IMR-90 (cell line): ENCODE measurements at regions not wholly inside any gene's neighbourhood (a gene's known extent, or its start where the extent isn't known, plus 50 kb on each side); places are given as distances from the start of the nearest gene placed in this dataset.

ENCODE experiments used
- ATAC-seq: fragments of 200-7000 bp; cut with Tn5 transposase; 2 replicates; pipeline ENCODE4 v1.9.1; 2020; ENCODE audit warnings: low read depth, mild to moderate bottlenecking, moderate library complexity
- BruUV-seq: library from RNA; stranded (reverse); fragments of 400-500 nt; replicated peaks from 2 replicates; lab custom pipeline; 2021; lab: Mats Ljungman, UMichigan
- CTCF ChIA-PET: fragments of 300-600 bp; formaldehyde crosslinking; extraction: SDS; loops from one replicate; lab custom pipeline; 2021; ENCODE audit warnings: antibody characterized with exemption; lab: Yijun Ruan, JAX
- POLR2A ChIA-PET: fragments of 300-600 bp; sonication (Branson Sonifier 250); formaldehyde crosslinking; loops from one replicate; lab custom pipeline; 2022; ENCODE audit warnings: antibody characterized with exemption; ENCODE audit not compliant: unreplicated experiment; lab: Charles Lee
- DNase-seq: peaks from one replicate; pipeline ENCODE4 v3.0.0; 2013
- H2AFZ ChIP-seq: replicated peaks from 2 replicates; pipeline ENCODE3; 2013; ENCODE audit warnings: low read length, mild to moderate bottlenecking; ENCODE audit not compliant: poor library complexity
- H2AK5ac ChIP-seq: 2 replicates; pipeline ENCODE4 v1.6.1; 2013; ENCODE audit warnings: low read depth, low read length, inconsistent platforms
- H2AK9ac ChIP-seq: replicated peaks from 2 replicates; pipeline ENCODE3; 2013; ENCODE audit warnings: mild to moderate bottlenecking, low read depth, low read length, moderate library complexity; ENCODE audit not compliant: poor library complexity
- H2BK120ac ChIP-seq: 2 replicates; pipeline ENCODE4 v1.6.1; 2013; ENCODE audit warnings: low read depth, low read length, inconsistent platforms
- H2BK15ac ChIP-seq: 3 replicates; pipeline ENCODE4 v1.6.1; 2013; ENCODE audit warnings: low read depth, low read length, inconsistent platforms
- H2BK20ac ChIP-seq: 2 replicates; pipeline ENCODE4 v1.6.1; 2013; ENCODE audit warnings: low read depth, mild to moderate bottlenecking, inconsistent platforms, low read length, moderate library complexity
- H2BK5ac ChIP-seq: 2 replicates; pipeline ENCODE4 v1.6.1; 2013; ENCODE audit warnings: mild to moderate bottlenecking, low read depth, low read length, inconsistent platforms; ENCODE audit not compliant: poor library complexity, severe bottlenecking
- H3K14ac ChIP-seq: replicated peaks from 2 replicates; pipeline ENCODE4 v1.6.1; 2013; ENCODE audit warnings: low read depth, low read length, inconsistent platforms
- H3K18ac ChIP-seq: 2 replicates; pipeline ENCODE4 v1.6.1; 2013; ENCODE audit warnings: low read depth, low read length, control low read depth
- H3K23ac ChIP-seq: 2 replicates; pipeline ENCODE4 v1.6.1; 2013; ENCODE audit warnings: low read depth, low read length, inconsistent platforms
- H3K27ac ChIP-seq: 2 replicates; pipeline ENCODE4 v1.5.1; 2013; ENCODE audit warnings: mild to moderate bottlenecking, control low read depth, low read length; ENCODE audit not compliant: insufficient read depth
- H3K27me3 ChIP-seq: 2 replicates; pipeline ENCODE4 v1.6.1; 2013; ENCODE audit warnings: low read length; ENCODE audit not compliant: control insufficient read depth, insufficient read depth
- H3K36me3 ChIP-seq: 2 replicates; pipeline ENCODE4 v1.6.1; 2013; ENCODE audit warnings: low read length, mixed read lengths; ENCODE audit not compliant: control insufficient read depth, insufficient read depth
- H3K4ac ChIP-seq: 2 replicates; pipeline ENCODE4 v1.6.1; 2013; ENCODE audit warnings: low read depth, low read length, inconsistent platforms
- H3K4me1 ChIP-seq: 2 replicates; pipeline ENCODE4 v1.6.1; 2013; ENCODE audit warnings: low read length, mixed read lengths; ENCODE audit not compliant: control insufficient read depth, insufficient read depth
- H3K4me2 ChIP-seq: 2 replicates; pipeline ENCODE4 v1.6.1; 2013; ENCODE audit warnings: low read depth, mild to moderate bottlenecking, control low read depth, low read length, moderate library complexity
- H3K4me3 ChIP-seq: 2 replicates; pipeline ENCODE4 v1.5.1; 2013; ENCODE audit warnings: low read depth, mild to moderate bottlenecking, control low read depth, low read length, moderate library complexity; ENCODE audit not compliant: insufficient read depth
- H3K56ac ChIP-seq: 2 replicates; pipeline ENCODE4 v1.6.1; 2013; ENCODE audit warnings: low read length, inconsistent platforms; ENCODE audit not compliant: insufficient read depth; ENCODE audit errors: extremely low read depth
- H3K79me1 ChIP-seq, 2 experiments: 2 replicates each; pipeline ENCODE4 v1.6.1; 2013; ENCODE audit warnings: low read length in 2 of 2, inconsistent platforms in 1 of 2, low read depth in 1 of 2
- H3K9ac ChIP-seq: 2 replicates; pipeline ENCODE4 v1.6.1; 2013; ENCODE audit warnings: low read depth, low read length, control low read depth
- H3K9me1 ChIP-seq: 2 replicates; pipeline ENCODE4 v1.6.1; 2013; ENCODE audit warnings: low read length, inconsistent platforms; ENCODE audit not compliant: insufficient read depth
- H3K9me3 ChIP-seq: 2 replicates; pipeline ENCODE4 v1.6.1; 2013; ENCODE audit warnings: low read length; ENCODE audit not compliant: control insufficient read depth, insufficient read depth
- H4K20me1 ChIP-seq: 2 replicates; pipeline ENCODE4 v1.6.1; 2013; ENCODE audit warnings: low read length, inconsistent platforms; ENCODE audit not compliant: insufficient read depth
- H4K5ac ChIP-seq: 2 replicates; pipeline ENCODE4 v1.6.1; 2013; ENCODE audit warnings: mild to moderate bottlenecking, low read depth, low read length, control low read depth
- H4K8ac ChIP-seq, 2 experiments: 2 replicates each; pipeline ENCODE4 v1.6.1; 2013; ENCODE audit warnings: low read depth in 2 of 2, low read length in 2 of 2, control low read depth in 1 of 2, inconsistent platforms in 1 of 2
- H4K91ac ChIP-seq: 2 replicates; pipeline ENCODE4 v1.6.1; 2013; ENCODE audit warnings: low read depth, low read length, inconsistent platforms; ENCODE audit not compliant: insufficient read depth
- CEBPB ChIP-seq: IDR thresholded peaks from 2 replicates; pipeline ENCODE4 v1.6.1; 2012; ENCODE audit warnings: low read depth, low read length, improper control_type of control experiment
- MXI1 ChIP-seq: IDR thresholded peaks from 2 replicates; pipeline ENCODE4 v1.6.1; 2012; ENCODE audit warnings: low read depth, mild to moderate bottlenecking, low read length, moderate library complexity, borderline replicate concordance
- RAD21 ChIP-seq: IDR thresholded peaks from 2 replicates; pipeline ENCODE4 v1.6.1; 2012; ENCODE audit warnings: low read length, improper control_type of control experiment
- RFX5 ChIP-seq: IDR thresholded peaks from 2 replicates; pipeline ENCODE4 v1.8.0; 2012; ENCODE audit warnings: low read depth, mild to moderate bottlenecking, low read length, moderate library complexity
- WGBS, 2 experiments: methylation state at CpG; one replicate each; pipeline versions ENCODE4 v1.1.5 to v1.1.7; 2013; ENCODE audit warnings: missing lambda C conversion rate in 2 of 2; ENCODE audit not compliant: insufficient read length in 1 of 2; ENCODE audit errors: extremely low coverage in 2 of 2; 5-methylcytosine and 5-hydroxymethylcytosine counted together
- dilution Hi-C: fragments of 300-500 bp; cut with HindIII; formaldehyde crosslinking; loops from one replicate; pipeline ENCODE4 v1.14.3; 2018; ENCODE audit warnings: low sequenced_read_pairs; ENCODE audit not compliant: unreplicated experiment
- in situ Hi-C: fragments of 300-500 bp; cut with MboI; formaldehyde crosslinking; loops from 3 replicates; pipeline ENCODE4 v1.14.3; 2019; ENCODE audit warnings: low sequenced_read_pairs, inconsistent platforms, mixed read lengths
- intact Hi-C: fragments of 100-400 bp; cut with micrococcal nuclease; formaldehyde crosslinking; loops from 2 replicates; pipeline ENCODE4 v1.10.0; 2022
- TF ChIP-seq, protein P1 (sequence below): conservative IDR thresholded peaks from 2 replicates; pipeline ENCODE4 v1.5.1; 2012; ENCODE audit warnings: mild to moderate bottlenecking, low read depth, low read length, improper control_type of control experiment

DNA sequence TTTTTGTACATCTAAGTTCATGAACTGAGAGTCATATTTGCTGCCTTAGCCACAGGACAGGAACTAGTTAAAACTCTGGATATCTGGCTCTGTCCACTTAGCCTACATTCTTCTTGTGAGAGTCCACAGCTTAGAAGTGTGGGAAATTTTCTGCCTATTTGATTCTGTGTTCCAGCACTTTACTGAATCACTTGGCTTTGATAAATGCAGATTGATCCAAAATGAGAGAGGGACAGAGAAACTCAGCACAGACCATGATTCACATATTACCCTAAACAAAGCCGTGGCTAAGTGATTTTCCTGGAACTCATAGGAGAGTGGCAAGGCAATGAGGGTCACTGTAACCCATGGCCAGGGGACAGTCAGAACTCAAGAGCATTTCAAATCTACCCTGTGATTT lies 87.5 kb upstream of the CADPS start:
- Histone ChIP-seq H3K4me1 (no peaks in the 10 kb centered on the region), H2AK5ac (no peak overlapping the region), H2AFZ (no peak overlapping the region), H3K27me3 (no peaks in the 10 kb centered on the region), H3K36me3 (no peaks in the 10 kb centered on the region), H3K56ac (no peak overlapping the region), H3K27ac (no peak overlapping the region), H3K4me2 (no peak overlapping the region), H4K91ac (no peak overlapping the region), H2BK15ac (no peak overlapping the region), H3K23ac (no peak overlapping the region), H2AK9ac (no peak overlapping the region), H2BK5ac (no peak overlapping the region), H4K5ac (no peak overlapping the region), H3K9me3 (no peaks in the 10 kb centered on the region; the same call in none of the 2 replicates), H3K9ac (no peak overlapping the region), H3K9me1 (no peaks in the 10 kb centered on the region), H3K4ac (no peak overlapping the region), H3K79me1 (no peaks in the 10 kb centered on the region), H3K14ac (no peak overlapping the region), H2BK120ac (no peak overlapping the region), H3K4me3 (no peak overlapping the region), H4K20me1 (no peaks in the 10 kb centered on the region), H3K18ac (no peak overlapping the region), H2BK20ac (no peak overlapping the region), H4K8ac (no peak overlapping the region)
- TF ChIP-seq RFX5, result no peak
- TF ChIP-seq CEBPB, result no peak
- TF ChIP-seq RAD21, result no peak
- TF ChIP-seq, protein P1, sequence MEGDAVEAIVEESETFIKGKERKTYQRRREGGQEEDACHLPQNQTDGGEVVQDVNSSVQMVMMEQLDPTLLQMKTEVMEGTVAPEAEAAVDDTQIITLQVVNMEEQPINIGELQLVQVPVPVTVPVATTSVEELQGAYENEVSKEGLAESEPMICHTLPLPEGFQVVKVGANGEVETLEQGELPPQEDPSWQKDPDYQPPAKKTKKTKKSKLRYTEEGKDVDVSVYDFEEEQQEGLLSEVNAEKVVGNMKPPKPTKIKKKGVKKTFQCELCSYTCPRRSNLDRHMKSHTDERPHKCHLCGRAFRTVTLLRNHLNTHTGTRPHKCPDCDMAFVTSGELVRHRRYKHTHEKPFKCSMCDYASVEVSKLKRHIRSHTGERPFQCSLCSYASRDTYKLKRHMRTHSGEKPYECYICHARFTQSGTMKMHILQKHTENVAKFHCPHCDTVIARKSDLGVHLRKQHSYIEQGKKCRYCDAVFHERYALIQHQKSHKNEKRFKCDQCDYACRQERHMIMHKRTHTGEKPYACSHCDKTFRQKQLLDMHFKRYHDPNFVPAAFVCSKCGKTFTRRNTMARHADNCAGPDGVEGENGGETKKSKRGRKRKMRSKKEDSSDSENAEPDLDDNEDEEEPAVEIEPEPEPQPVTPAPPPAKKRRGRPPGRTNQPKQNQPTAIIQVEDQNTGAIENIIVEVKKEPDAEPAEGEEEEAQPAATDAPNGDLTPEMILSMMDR, result no peak
- no peak for TF ChIP-seq MXI1
- ATAC-seq, result no peak
- DNase-seq, result no peak
- BruUV-seq, result no TSS peak
- CTCF ChIA-PET, result no interaction called here
- intact Hi-C loops, result no loop called here
- in situ Hi-C loops, result no loop called here
- POLR2A ChIA-PET, result no interaction called here
- dilution Hi-C loops, result no loop called here
- no CpG with 5 or more reads among the region's 1 CpG for WGBS, 2 experiments
